ENCODE measurements at regions not wholly inside any gene's neighbourhood (a gene's known extent, or its start where the extent isn't known, plus 50 kb on each side); places are given as distances from the start of the nearest gene placed in this dataset.

GRCh38 chr21:35924714-35925301 lies 135.5 kb downstream of the SETD4 start:
- no peak overlapping the region for H3K4me2 ChIP-seq (ENCODE audit: low read depth, low read length, poor library complexity, severe bottlenecking)
- no peaks in the 10 kb centered on the region for H3K9me3 ChIP-seq (ENCODE audit: insufficient read depth, low read depth, low read length)
- peaks cover 10% of the 10 kb centered on the region for H3K4me1 ChIP-seq (ENCODE audit: insufficient read depth, low read length, poor library complexity, severe bottlenecking)
- TF ChIP-seq CTCF (conservative IDR thresholded peaks at IDR 0.05; ENCODE audit: low read length) = no peak
- TF ChIP-seq EZH2phosphoT487 (IDR thresholded peaks at IDR 0.05; ENCODE audit: borderline replicate concordance) = no peak
- H3K9ac ChIP-seq (ENCODE audit: low read depth, low read length, poor library complexity, severe bottlenecking) = no peak overlapping the region
- no peaks in the 10 kb centered on the region for H3K27me3 ChIP-seq (ENCODE audit: insufficient read depth, low read length, poor library complexity, severe bottlenecking)
- H3K79me2 ChIP-seq (ENCODE audit: insufficient read depth, low read length) = no peaks in the 10 kb centered on the region
- no peaks in the 10 kb centered on the region for H3K36me3 ChIP-seq (ENCODE audit: insufficient read depth, low read length)
- H4K20me1 ChIP-seq (ENCODE audit: insufficient read depth, low read length, poor library complexity, severe bottlenecking) = no peaks in the 10 kb centered on the region
- H3K4me3 ChIP-seq (ENCODE audit: low read length, poor library complexity, severe bottlenecking) = no peak overlapping the region
- no peaks in the 10 kb centered on the region for H3K9me2 ChIP-seq (replicated peaks; ENCODE audit: low read depth, low read length)
- no peak overlapping the region for H2AFZ ChIP-seq (ENCODE audit: low read length)
- no peaks in the 10 kb centered on the region for H3F3A ChIP-seq (ENCODE audit: low read depth)

GRCh38 chr21:35923971-35924370 lies 136.4 kb downstream of the SETD4 start:
- H3K9ac ChIP-seq (ENCODE audit: low read depth, low read length, poor library complexity, severe bottlenecking) = no peak overlapping the region
- no peaks in the 10 kb centered on the region for H4K20me1 ChIP-seq (ENCODE audit: insufficient read depth, low read length, poor library complexity, severe bottlenecking)
- no peak overlapping the region for H2AFZ ChIP-seq (ENCODE audit: low read length)
- TF ChIP-seq CTCF (conservative IDR thresholded peaks at IDR 0.05; ENCODE audit: low read length) (no peak), EZH2phosphoT487 (IDR thresholded peaks at IDR 0.05; ENCODE audit: borderline replicate concordance) (no peak)
- H3K4me2 ChIP-seq (ENCODE audit: low read depth, low read length, poor library complexity, severe bottlenecking) = no peak overlapping the region
- no peaks in the 10 kb centered on the region for H3K79me2 ChIP-seq (ENCODE audit: insufficient read depth, low read length)
- H3K27me3 ChIP-seq (ENCODE audit: insufficient read depth, low read length, poor library complexity, severe bottlenecking) = no peaks in the 10 kb centered on the region
- no peak overlapping the region for H3K4me3 ChIP-seq (ENCODE audit: low read length, poor library complexity, severe bottlenecking)
- no peaks in the 10 kb centered on the region for H3K9me2 ChIP-seq (replicated peaks; ENCODE audit: low read depth, low read length)
- H3K36me3 ChIP-seq (ENCODE audit: insufficient read depth, low read length) = no peaks in the 10 kb centered on the region
- H3K9me3 ChIP-seq (ENCODE audit: insufficient read depth, low read depth, low read length) = no peaks in the 10 kb centered on the region
- peaks cover 10% of the 10 kb centered on the region for H3K4me1 ChIP-seq (ENCODE audit: insufficient read depth, low read length, poor library complexity, severe bottlenecking)
- H3F3A ChIP-seq (ENCODE audit: low read depth) = no peaks in the 10 kb centered on the region

- Histone ChIP-seq H2AFZ (ENCODE audit: low read length) (no peak overlapping the region), H3K4me3 (ENCODE audit: low read length, poor library complexity, severe bottlenecking) (no peak overlapping the region), H3K4me1 (ENCODE audit: insufficient read depth, low read length, poor library complexity, severe bottlenecking) (peaks cover 10% of the 10 kb centered on the region), H3F3A (ENCODE audit: low read depth) (no peaks in the 10 kb centered on the region), H3K9ac (ENCODE audit: low read depth, low read length, poor library complexity, severe bottlenecking) (no peak overlapping the region), H3K79me2 (ENCODE audit: insufficient read depth, low read length) (no peaks in the 10 kb centered on the region), H3K27me3 (ENCODE audit: insufficient read depth, low read length, poor library complexity, severe bottlenecking) (no peaks in the 10 kb centered on the region), H3K9me3 (ENCODE audit: insufficient read depth, low read depth, low read length) (no peaks in the 10 kb centered on the region), H3K4me2 (ENCODE audit: low read depth, low read length, poor library complexity, severe bottlenecking) (no peak overlapping the region), H3K9me2 (replicated peaks; ENCODE audit: low read depth, low read length) (no peaks in the 10 kb centered on the region), H4K20me1 (ENCODE audit: insufficient read depth, low read length, poor library complexity, severe bottlenecking) (no peaks in the 10 kb centered on the region), H3K36me3 (ENCODE audit: insufficient read depth, low read length) (no peaks in the 10 kb centered on the region)
- TF ChIP-seq CTCF (conservative IDR thresholded peaks at IDR 0.05; ENCODE audit: low read length) (no peak), EZH2phosphoT487 (IDR thresholded peaks at IDR 0.05; ENCODE audit: borderline replicate concordance) (no peak)
These were observed 137.7 kb downstream of the SETD4 start for GRCh38 chr21:35922618-35923017.
